ENCODE measurements at regions not wholly inside any gene's neighbourhood (a gene's known extent, or its start where the extent isn't known, plus 50 kb on each side); places are given as distances from the start of the nearest gene placed in this dataset.

GRCh38 chr2:134149904-134150303 is 104.0 kb upstream of the MGAT5 start:
- Histone ChIP-seq H4K8ac (ENCODE audit: low read depth in 2 of 2, low read length in 2 of 2) (no peak overlapping the region), H2AK5ac (ENCODE audit: low read depth, low read length) (no peak overlapping the region), H3K9ac (ENCODE audit: low read depth, low read length) (no peak overlapping the region), H2BK120ac (ENCODE audit: low read depth, low read length) (no peak overlapping the region), H2BK15ac (ENCODE audit: low read depth, low read length) (no peak overlapping the region), H3K4ac (ENCODE audit: low read depth, low read length) (no peak overlapping the region), H3K79me1 (ENCODE audit: low read depth in 1 of 2, low read length in 2 of 2) (peaks cover 29 to 79% of the 10 kb centered on the region in 2 experiments), H2AK9ac (replicated peaks; ENCODE audit: low read depth, low read length, poor library complexity) (no peak overlapping the region), H2AFZ (replicated peaks; ENCODE audit: low read length, poor library complexity) (no peak overlapping the region), H4K91ac (ENCODE audit: insufficient read depth, low read depth, low read length) (no peak overlapping the region), H4K20me1 (ENCODE audit: insufficient read depth, low read length) (peaks cover 46% of the 10 kb centered on the region), H3K27ac (ENCODE audit: insufficient read depth, low read length) (no peak overlapping the region), H3K4me2 (ENCODE audit: low read depth, low read length) (no peak overlapping the region), H3K14ac (replicated peaks; ENCODE audit: low read depth, low read length) (0 out of 2 replicates have a peak overlapping the region, but pooled peaks have one; percentile 37), H3K23ac (ENCODE audit: low read depth, low read length) (no peak overlapping the region), H2BK5ac (ENCODE audit: low read depth, low read length, poor library complexity, severe bottlenecking) (no peak overlapping the region), H3K18ac (ENCODE audit: low read depth, low read length) (no peak overlapping the region), H4K5ac (ENCODE audit: low read depth, low read length) (no peak overlapping the region), H3K9me1 (ENCODE audit: insufficient read depth, low read length) (peaks cover 21% of the 10 kb centered on the region; the same call in 1 of the 2 replicates), H2BK20ac (ENCODE audit: low read depth, low read length) (no peak overlapping the region), H3K36me3 (ENCODE audit: control insufficient read depth, insufficient read depth, low read length) (peaks cover 7% of the 10 kb centered on the region; the same call in 1 of the 2 replicates), H3K4me3 (ENCODE audit: insufficient read depth, low read depth, low read length) (no peak overlapping the region), H3K4me1 (ENCODE audit: control insufficient read depth, insufficient read depth, low read length) (peaks cover 10% of the 10 kb centered on the region), H3K27me3 (ENCODE audit: control insufficient read depth, insufficient read depth, low read length) (no peaks in the 10 kb centered on the region), H3K9me3 (ENCODE audit: control insufficient read depth, insufficient read depth, low read length) (no peaks in the 10 kb centered on the region), H3K56ac (ENCODE audit: extremely low read depth, insufficient read depth, low read length) (no peak overlapping the region)
- dilution Hi-C loops (cut with HindIII; ENCODE audit: low sequenced_read_pairs, unreplicated experiment) (no loop called here), in situ Hi-C loops (cut with MboI; ENCODE audit: low sequenced_read_pairs) (no loop called here), intact Hi-C loops (cut with micrococcal nuclease) (no loop called here)
- WGBS, 2 experiments (ENCODE audit: extremely low coverage in 2 of 2, insufficient read length in 1 of 2): no CpG with 5 or more reads among the region's 1 CpG
- TF ChIP-seq BHLHE40 (IDR thresholded peaks at IDR 0.05; ENCODE audit: low read depth, low read length) (no peak), NFE2L2 (IDR thresholded peaks at IDR 0.05; ENCODE audit: low read depth, low read length) (no peak), MAZ (IDR thresholded peaks at IDR 0.05; ENCODE audit: borderline replicate concordance, low read depth, low read length) (no peak), CTCF (conservative IDR thresholded peaks at IDR 0.05; ENCODE audit: low read depth, low read length) (no peak), MXI1 (IDR thresholded peaks at IDR 0.05; ENCODE audit: borderline replicate concordance, low read depth, low read length) (no peak), RAD21 (IDR thresholded peaks at IDR 0.05; ENCODE audit: low read length) (no peak)
- CTCF ChIA-PET: no interaction called here
- ATAC-seq (ENCODE audit: low read depth): no peak
- DNase-seq: no peak
- no TSS peak for BruUV-seq (replicated peaks)
- POLR2A ChIA-PET (ENCODE audit: unreplicated experiment): no interaction called here
